ENCODE measurements at regions not wholly inside any gene's neighbourhood (a gene's known extent, or its start where the extent isn't known, plus 50 kb on each side); places are given as distances from the start of the nearest gene placed in this dataset.

- TF ChIP-seq, protein P1, sequence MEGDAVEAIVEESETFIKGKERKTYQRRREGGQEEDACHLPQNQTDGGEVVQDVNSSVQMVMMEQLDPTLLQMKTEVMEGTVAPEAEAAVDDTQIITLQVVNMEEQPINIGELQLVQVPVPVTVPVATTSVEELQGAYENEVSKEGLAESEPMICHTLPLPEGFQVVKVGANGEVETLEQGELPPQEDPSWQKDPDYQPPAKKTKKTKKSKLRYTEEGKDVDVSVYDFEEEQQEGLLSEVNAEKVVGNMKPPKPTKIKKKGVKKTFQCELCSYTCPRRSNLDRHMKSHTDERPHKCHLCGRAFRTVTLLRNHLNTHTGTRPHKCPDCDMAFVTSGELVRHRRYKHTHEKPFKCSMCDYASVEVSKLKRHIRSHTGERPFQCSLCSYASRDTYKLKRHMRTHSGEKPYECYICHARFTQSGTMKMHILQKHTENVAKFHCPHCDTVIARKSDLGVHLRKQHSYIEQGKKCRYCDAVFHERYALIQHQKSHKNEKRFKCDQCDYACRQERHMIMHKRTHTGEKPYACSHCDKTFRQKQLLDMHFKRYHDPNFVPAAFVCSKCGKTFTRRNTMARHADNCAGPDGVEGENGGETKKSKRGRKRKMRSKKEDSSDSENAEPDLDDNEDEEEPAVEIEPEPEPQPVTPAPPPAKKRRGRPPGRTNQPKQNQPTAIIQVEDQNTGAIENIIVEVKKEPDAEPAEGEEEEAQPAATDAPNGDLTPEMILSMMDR (IDR thresholded peaks at IDR 0.05), result no peak
- no peak for TF ChIP-seq POLR2A (IDR thresholded peaks at IDR 0.05)
Observed at GRCh38 chr5:166566725-166567124, 1724.7 kb upstream of the WWC1 start.
